ENCODE measurements at regions not wholly inside any gene's neighbourhood (a gene's known extent, or its start where the extent isn't known, plus 50 kb on each side); places are given as distances from the start of the nearest gene placed in this dataset.

DNA sequence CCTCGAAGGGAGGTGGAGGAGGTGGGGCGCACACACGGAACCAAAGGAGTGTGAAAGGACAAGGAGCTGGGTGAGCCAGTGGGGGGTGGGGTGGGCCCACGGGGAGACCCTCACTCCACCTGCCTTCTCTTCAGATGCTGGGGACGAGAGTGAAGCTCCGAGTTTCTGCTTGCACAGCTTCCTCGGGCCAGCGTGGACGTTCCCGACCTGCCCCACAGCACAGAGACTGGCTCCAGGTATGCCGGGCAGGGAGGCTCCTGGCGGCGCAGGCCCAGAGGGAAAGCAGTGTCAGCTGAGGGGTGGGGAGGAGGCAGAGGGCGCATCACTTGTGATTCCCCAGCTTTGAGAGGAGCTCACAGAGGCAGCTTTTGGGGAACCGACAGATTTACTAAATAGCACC, 98.5 kb upstream of the RPS6KA2 start (continued):
- TF ChIP-seq ZEB2 (tag by site-specific recombination; IDR thresholded peaks at IDR 0.05) (no peak), YY1 (tag by site-specific recombination; IDR thresholded peaks at IDR 0.05) (no peak)

DNA sequence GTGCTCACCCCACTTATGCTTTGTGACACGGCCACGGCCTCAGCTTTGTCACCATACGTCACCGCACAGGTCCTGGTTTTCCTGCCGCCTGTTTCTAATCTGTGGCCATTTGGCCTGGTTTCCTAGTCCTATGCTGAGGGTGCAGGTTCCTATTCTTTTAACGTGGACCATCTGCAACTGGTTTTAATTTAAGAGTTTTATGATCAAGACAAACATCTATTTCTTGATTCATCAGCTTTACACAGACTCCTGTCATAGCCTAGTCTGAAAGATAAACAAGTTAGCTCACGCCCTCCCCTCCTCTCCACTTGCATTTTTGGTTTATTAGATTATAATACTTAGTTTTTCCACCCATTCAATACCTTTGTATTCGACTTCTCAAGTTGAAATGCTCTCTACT, 97.5 kb upstream of the RPS6KA2 start:
- no peaks in the 10 kb centered on the region for H3K4me1 ChIP-seq (ENCODE audit: control insufficient read depth, insufficient read depth, low read length)
- no peaks in the 10 kb centered on the region for H3K9me3 ChIP-seq (ENCODE audit: control insufficient read depth, insufficient read depth, low read depth, low read length)
- ChIA-PET CTCF (no interaction called here), POLR2A (interaction anchor here (1.0 kb wide), 1 partner anchor 343 kb away, joined by 3 read pairs; no protein-coding TSS in a partner anchor)
- no peak overlapping the region for H3K27ac ChIP-seq (ENCODE audit: extremely low read depth, low read depth, low read length)
- no peak overlapping the region for H3K4me3 ChIP-seq (ENCODE audit: low read depth, low read length)
- H3K36me3 ChIP-seq (ENCODE audit: control insufficient read depth in 2 of 2, insufficient read depth in 1 of 2, low read length in 2 of 2) = no peaks in the 10 kb centered on the region
- no peak for TF ChIP-seq MYNN (tag by site-specific recombination; IDR thresholded peaks at IDR 0.05; ENCODE audit: borderline replicate concordance)
- TF ChIP-seq ZNF37A (tag by site-specific recombination; IDR thresholded peaks at IDR 0.05) = no peak
- TF ChIP-seq SCRT1 (tag by site-specific recombination; IDR thresholded peaks at IDR 0.05; ENCODE audit: borderline replicate concordance) = no peak

DNA sequence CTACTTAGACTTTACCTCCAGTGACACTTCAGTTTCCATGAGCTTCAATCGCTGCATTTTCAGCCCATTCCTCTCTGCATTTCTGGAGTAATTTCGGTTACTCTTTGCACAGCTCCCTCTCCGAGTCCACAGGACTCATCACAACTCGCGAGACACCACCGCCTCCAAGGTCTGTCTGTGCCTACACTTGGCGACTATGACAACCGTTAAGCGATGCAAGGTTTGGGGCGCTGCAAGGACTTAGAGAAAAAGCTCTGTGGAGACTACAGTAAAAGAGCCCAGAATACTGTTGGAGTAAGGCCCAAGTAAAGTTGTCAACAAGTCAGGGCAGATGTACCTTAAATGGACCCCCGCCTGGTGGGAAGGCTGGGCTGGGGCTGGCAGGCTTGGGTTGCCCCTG, 95.7 kb upstream of the RPS6KA2 start:
- Histone ChIP-seq H3K36me3 (ENCODE audit: control insufficient read depth in 2 of 2, insufficient read depth in 1 of 2, low read length in 2 of 2) (no peaks in the 10 kb centered on the region), H3K27ac (ENCODE audit: extremely low read depth, low read depth, low read length) (no peak overlapping the region), H3K9me3 (ENCODE audit: control insufficient read depth, insufficient read depth, low read depth, low read length) (no peaks in the 10 kb centered on the region), H3K4me1 (ENCODE audit: control insufficient read depth, insufficient read depth, low read length) (no peaks in the 10 kb centered on the region), H3K4me3 (ENCODE audit: low read depth, low read length) (no peak overlapping the region)
- TF ChIP-seq ZBTB1 (tag by site-specific recombination; IDR thresholded peaks at IDR 0.05) (no peak), KLF8 (tag by site-specific recombination; IDR thresholded peaks at IDR 0.05) (no peak), SP7 (tag by site-specific recombination; IDR thresholded peaks at IDR 0.05) (no peak), ZNF664 (tag by site-specific recombination; IDR thresholded peaks at IDR 0.05) (no peak), PRDM1 (tag by site-specific recombination; IDR thresholded peaks at IDR 0.05) (no peak), ZBTB8A (tag by site-specific recombination; IDR thresholded peaks at IDR 0.05) (no peak), ZNF510 (tag by site-specific recombination; IDR thresholded peaks at IDR 0.05; ENCODE audit: insufficient replicate concordance) (no peak), HOXD13 (CRISPR knock-in tag; IDR thresholded peaks at IDR 0.05; ENCODE audit: borderline replicate concordance) (no peak), KLF9 (tag by site-specific recombination; IDR thresholded peaks at IDR 0.05; ENCODE audit: low read depth) (no peak), ZNF132 (tag by site-specific recombination; IDR thresholded peaks at IDR 0.05; ENCODE audit: borderline replicate concordance) (no peak), ZNF311 (tag by site-specific recombination; IDR thresholded peaks at IDR 0.05; ENCODE audit: borderline replicate concordance) (no peak)
- TF ChIP-seq, protein P1, sequence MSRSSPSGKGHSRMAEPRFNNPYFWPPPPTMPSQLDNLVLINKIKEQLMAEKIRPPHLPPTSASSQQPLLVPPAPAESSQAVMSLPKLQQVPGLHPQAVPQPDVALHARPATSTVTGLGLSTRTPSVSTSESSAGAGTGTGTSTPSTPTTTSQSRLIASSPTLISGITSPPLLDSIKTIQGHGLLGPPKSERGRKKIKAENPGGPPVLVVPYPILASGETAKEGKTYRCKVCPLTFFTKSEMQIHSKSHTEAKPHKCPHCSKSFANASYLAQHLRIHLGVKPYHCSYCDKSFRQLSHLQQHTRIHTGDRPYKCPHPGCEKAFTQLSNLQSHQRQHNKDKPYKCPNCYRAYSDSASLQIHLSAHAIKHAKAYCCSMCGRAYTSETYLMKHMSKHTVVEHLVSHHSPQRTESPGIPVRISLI (tag by site-specific recombination; IDR thresholded peaks at IDR 0.05) = no peak
- TF ChIP-seq, protein P2, sequence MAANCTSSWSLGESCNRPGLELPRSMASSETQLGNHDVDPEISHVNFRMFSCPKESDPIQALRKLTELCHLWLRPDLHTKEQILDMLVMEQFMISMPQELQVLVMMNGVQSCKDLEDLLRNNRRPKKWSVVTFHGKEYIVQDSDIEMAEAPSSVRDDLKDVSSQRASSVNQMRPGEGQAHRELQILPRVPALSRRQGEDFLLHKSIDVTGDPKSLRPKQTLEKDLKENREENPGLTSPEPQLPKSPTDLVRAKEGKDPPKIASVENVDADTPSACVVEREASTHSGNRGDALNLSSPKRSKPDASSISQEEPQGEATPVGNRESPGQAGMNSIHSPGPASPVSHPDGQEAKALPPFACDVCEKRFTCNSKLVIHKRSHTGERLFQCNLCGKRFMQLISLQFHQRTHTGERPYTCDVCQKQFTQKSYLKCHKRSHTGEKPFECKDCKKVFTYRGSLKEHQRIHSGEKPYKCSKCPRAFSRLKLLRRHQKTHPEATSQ (tag by site-specific recombination; IDR thresholded peaks at IDR 0.05) = no peak
- CTCF ChIA-PET = interaction anchor here (0.7 kb wide), 1 partner anchor 228 kb away, joined by 3 read pairs; no protein-coding TSS in a partner anchor
- POLR2A ChIA-PET = no interaction called here

DNA sequence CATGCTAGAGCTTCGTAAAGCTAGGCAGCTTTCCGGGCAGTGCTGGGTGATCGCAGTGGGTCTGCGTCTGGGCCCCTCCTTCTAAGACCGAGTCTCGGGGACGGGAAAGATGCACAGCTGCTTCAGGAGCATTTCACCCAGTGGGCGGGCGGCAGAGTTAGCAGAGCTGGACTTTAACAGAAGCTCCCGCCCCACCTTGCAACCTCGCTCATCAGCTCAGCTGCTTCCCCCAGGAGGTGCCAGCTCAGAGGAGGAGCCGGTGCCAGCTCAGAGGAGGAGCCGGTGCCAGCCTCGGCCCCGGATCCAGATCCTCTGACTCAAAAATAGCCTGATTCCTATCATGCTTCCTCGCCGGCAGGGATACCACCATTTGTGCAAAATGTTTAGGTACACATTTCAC, 94.5 kb upstream of the RPS6KA2 start:
- H3K9me3 ChIP-seq (ENCODE audit: control insufficient read depth, insufficient read depth, low read depth, low read length) = no peaks in the 10 kb centered on the region
- ChIA-PET CTCF (no interaction called here), POLR2A (no interaction called here)
- H3K4me1 ChIP-seq (ENCODE audit: control insufficient read depth, insufficient read depth, low read length) = no peaks in the 10 kb centered on the region
- H3K4me3 ChIP-seq (ENCODE audit: low read depth, low read length) = no peak overlapping the region
- no peaks in the 10 kb centered on the region for H3K36me3 ChIP-seq (ENCODE audit: control insufficient read depth in 2 of 2, insufficient read depth in 1 of 2, low read length in 2 of 2)
- no peak overlapping the region for H3K27ac ChIP-seq (ENCODE audit: extremely low read depth, low read depth, low read length)
- TF ChIP-seq RBAK (tag by site-specific recombination; IDR thresholded peaks at IDR 0.05) (no peak), ZNF624 (tag by site-specific recombination; IDR thresholded peaks at IDR 0.05) (no peak), ZNF223 (tag by site-specific recombination; IDR thresholded peaks at IDR 0.05) (no peak), ZNF133 (tag by site-specific recombination; IDR thresholded peaks at IDR 0.05) (no peak), KLF10 (tag by site-specific recombination; IDR thresholded peaks at IDR 0.05) (no peak)
- TF ChIP-seq, protein P3, sequence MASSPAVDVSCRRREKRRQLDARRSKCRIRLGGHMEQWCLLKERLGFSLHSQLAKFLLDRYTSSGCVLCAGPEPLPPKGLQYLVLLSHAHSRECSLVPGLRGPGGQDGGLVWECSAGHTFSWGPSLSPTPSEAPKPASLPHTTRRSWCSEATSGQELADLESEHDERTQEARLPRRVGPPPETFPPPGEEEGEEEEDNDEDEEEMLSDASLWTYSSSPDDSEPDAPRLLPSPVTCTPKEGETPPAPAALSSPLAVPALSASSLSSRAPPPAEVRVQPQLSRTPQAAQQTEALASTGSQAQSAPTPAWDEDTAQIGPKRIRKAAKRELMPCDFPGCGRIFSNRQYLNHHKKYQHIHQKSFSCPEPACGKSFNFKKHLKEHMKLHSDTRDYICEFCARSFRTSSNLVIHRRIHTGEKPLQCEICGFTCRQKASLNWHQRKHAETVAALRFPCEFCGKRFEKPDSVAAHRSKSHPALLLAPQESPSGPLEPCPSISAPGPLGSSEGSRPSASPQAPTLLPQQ (tag by site-specific recombination; IDR thresholded peaks at IDR 0.05) = no peak
- TF ChIP-seq, protein P4, sequence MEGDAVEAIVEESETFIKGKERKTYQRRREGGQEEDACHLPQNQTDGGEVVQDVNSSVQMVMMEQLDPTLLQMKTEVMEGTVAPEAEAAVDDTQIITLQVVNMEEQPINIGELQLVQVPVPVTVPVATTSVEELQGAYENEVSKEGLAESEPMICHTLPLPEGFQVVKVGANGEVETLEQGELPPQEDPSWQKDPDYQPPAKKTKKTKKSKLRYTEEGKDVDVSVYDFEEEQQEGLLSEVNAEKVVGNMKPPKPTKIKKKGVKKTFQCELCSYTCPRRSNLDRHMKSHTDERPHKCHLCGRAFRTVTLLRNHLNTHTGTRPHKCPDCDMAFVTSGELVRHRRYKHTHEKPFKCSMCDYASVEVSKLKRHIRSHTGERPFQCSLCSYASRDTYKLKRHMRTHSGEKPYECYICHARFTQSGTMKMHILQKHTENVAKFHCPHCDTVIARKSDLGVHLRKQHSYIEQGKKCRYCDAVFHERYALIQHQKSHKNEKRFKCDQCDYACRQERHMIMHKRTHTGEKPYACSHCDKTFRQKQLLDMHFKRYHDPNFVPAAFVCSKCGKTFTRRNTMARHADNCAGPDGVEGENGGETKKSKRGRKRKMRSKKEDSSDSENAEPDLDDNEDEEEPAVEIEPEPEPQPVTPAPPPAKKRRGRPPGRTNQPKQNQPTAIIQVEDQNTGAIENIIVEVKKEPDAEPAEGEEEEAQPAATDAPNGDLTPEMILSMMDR (tag by site-specific recombination; IDR thresholded peaks at IDR 0.05) = no peak
- TF ChIP-seq, protein P5, sequence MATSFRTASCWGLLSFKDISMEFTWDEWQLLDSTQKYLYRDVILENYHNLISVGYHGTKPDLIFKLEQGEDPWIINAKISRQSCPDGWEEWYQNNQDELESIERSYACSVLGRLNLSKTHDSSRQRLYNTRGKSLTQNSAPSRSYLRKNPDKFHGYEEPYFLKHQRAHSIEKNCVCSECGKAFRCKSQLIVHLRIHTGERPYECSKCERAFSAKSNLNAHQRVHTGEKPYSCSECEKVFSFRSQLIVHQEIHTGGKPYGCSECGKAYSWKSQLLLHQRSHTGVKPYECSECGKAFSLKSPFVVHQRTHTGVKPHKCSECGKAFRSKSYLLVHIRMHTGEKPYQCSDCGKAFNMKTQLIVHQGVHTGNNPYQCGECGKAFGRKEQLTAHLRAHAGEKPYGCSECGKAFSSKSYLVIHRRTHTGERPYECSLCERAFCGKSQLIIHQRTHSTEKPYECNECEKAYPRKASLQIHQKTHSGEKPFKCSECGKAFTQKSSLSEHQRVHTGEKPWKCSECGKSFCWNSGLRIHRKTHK (tag by site-specific recombination; IDR thresholded peaks at IDR 0.05) = no peak

Measured in HEK293 (cell line).